HG03378 (cell line): ENCODE measurements at regions not wholly inside any gene's neighbourhood (a gene's known extent, or its start where the extent isn't known, plus 50 kb on each side); places are given as distances from the start of the nearest gene placed in this dataset.

Source experiments
- ATAC-seq: cut with Tn5 transposase; IDR thresholded peaks from one replicate; pipeline ENCODE4 v1.9.1; 2021; ENCODE audit warnings: mild to moderate bottlenecking, moderate library complexity; ENCODE audit not compliant: unreplicated experiment

GRCh38 chr11:130582176-130582575 is 133.7 kb downstream of the ADAMTS15 start:
- ATAC-seq = no peak

GRCh38 chr11:130582981-130583380 is 134.5 kb downstream of the ADAMTS15 start:
- ATAC-seq = no peak

GRCh38 chr11:130583801-130584211 is 135.4 kb downstream of the ADAMTS15 start:
- no peak for ATAC-seq

- ATAC-seq = no peak
These were observed 137.1 kb downstream of the ADAMTS15 start for GRCh38 chr11:130585545-130585944.

- ATAC-seq = no peak
These were observed 139.2 kb downstream of the ADAMTS15 start for GRCh38 chr11:130587658-130588057.

GRCh38 chr11:130588471-130588870 is 140.0 kb downstream of the ADAMTS15 start:
- no peak for ATAC-seq

GRCh38 chr11:130592056-130592455 is 143.6 kb downstream of the ADAMTS15 start:
- ATAC-seq = no peak

GRCh38 chr11:130593064-130593463 is 144.6 kb downstream of the ADAMTS15 start:
- ATAC-seq = no peak

GRCh38 chr11:130598433-130598832 is 150.0 kb downstream of the ADAMTS15 start:
- ATAC-seq = no peak

- ATAC-seq = no peak
These were observed 150.7 kb downstream of the ADAMTS15 start for GRCh38 chr11:130599073-130599654.

GRCh38 chr11:130600139-130600538 is 151.7 kb downstream of the ADAMTS15 start:
- ATAC-seq = no peak

GRCh38 chr11:130600616-130601015 is 152.2 kb downstream of the ADAMTS15 start:
- ATAC-seq = no peak

GRCh38 chr11:130601141-130601540 is 152.7 kb downstream of the ADAMTS15 start:
- no peak for ATAC-seq

GRCh38 chr11:130601764-130602460 is 153.5 kb downstream of the ADAMTS15 start:
- no peak for ATAC-seq

- ATAC-seq = no peak
These were observed 154.3 kb downstream of the ADAMTS15 start for GRCh38 chr11:130602641-130603334.

- ATAC-seq = no peak
These were observed 155.0 kb downstream of the ADAMTS15 start for GRCh38 chr11:130603335-130603906.

- no peak for ATAC-seq
These were observed 156.2 kb downstream of the ADAMTS15 start for GRCh38 chr11:130604606-130605005.

- no peak for ATAC-seq
These were observed 157.7 kb downstream of the ADAMTS15 start for GRCh38 chr11:130606178-130606577.

GRCh38 chr11:130606781-130607511 is 158.5 kb downstream of the ADAMTS15 start:
- ATAC-seq = no peak

- no peak for ATAC-seq
These were observed 159.8 kb downstream of the ADAMTS15 start for GRCh38 chr11:130608287-130608686.
